ENCODE measurements at regions not wholly inside any gene's neighbourhood (a gene's known extent, or its start where the extent isn't known, plus 50 kb on each side); places are given as distances from the start of the nearest gene placed in this dataset.

DNA sequence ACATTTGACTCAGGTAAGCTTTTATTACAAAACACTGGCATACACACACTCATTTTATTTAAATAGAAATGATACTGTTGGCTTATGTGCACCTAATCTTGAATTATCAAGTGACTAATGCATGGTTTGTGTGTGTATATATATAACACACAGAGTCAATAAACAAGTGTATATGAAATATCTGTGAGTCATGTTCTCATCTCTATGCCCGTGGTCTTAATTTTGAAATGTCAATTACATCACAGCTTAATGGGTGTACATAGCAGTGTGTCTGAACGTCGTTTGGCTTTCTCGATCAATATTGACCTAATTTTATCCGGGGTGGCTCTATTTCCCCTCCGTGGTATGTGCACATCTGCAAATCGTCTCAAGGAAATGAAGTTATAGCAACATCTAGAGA, 104.0 kb upstream of the ZFP64 start:
- no peaks in the 10 kb centered on the region for H3K36me3 ChIP-seq (ENCODE audit: insufficient read depth, low read length)
- DNase-seq (ENCODE audit: insufficient read length, low spot score, missing footprints) = no peak
- no peaks in the 10 kb centered on the region for H3K9me3 ChIP-seq (ENCODE audit: low read depth, low read length)
- no peaks in the 10 kb centered on the region for H3K79me2 ChIP-seq (ENCODE audit: insufficient read depth, low read length)
- no peaks in the 10 kb centered on the region for H3K27me3 ChIP-seq (ENCODE audit: insufficient read depth, low read length)
- TF ChIP-seq, protein P1, sequence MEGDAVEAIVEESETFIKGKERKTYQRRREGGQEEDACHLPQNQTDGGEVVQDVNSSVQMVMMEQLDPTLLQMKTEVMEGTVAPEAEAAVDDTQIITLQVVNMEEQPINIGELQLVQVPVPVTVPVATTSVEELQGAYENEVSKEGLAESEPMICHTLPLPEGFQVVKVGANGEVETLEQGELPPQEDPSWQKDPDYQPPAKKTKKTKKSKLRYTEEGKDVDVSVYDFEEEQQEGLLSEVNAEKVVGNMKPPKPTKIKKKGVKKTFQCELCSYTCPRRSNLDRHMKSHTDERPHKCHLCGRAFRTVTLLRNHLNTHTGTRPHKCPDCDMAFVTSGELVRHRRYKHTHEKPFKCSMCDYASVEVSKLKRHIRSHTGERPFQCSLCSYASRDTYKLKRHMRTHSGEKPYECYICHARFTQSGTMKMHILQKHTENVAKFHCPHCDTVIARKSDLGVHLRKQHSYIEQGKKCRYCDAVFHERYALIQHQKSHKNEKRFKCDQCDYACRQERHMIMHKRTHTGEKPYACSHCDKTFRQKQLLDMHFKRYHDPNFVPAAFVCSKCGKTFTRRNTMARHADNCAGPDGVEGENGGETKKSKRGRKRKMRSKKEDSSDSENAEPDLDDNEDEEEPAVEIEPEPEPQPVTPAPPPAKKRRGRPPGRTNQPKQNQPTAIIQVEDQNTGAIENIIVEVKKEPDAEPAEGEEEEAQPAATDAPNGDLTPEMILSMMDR (IDR thresholded peaks at IDR 0.05; ENCODE audit: extremely low read depth, low read depth, low read length) = no peak
- no peak overlapping the region for H3K4me3 ChIP-seq (ENCODE audit: insufficient read depth, low read length)
- H3K27ac ChIP-seq (ENCODE audit: low read depth, low read length) = no peak overlapping the region
- H3K4me2 ChIP-seq (ENCODE audit: insufficient read depth, low read length) = no peak overlapping the region
- no peaks in the 10 kb centered on the region for H4K20me1 ChIP-seq (ENCODE audit: insufficient read depth, low read length)
- H2AFZ ChIP-seq (ENCODE audit: low read length) = no peak overlapping the region
- no peaks in the 10 kb centered on the region for H3K4me1 ChIP-seq (ENCODE audit: insufficient read depth, low read length)

DNA sequence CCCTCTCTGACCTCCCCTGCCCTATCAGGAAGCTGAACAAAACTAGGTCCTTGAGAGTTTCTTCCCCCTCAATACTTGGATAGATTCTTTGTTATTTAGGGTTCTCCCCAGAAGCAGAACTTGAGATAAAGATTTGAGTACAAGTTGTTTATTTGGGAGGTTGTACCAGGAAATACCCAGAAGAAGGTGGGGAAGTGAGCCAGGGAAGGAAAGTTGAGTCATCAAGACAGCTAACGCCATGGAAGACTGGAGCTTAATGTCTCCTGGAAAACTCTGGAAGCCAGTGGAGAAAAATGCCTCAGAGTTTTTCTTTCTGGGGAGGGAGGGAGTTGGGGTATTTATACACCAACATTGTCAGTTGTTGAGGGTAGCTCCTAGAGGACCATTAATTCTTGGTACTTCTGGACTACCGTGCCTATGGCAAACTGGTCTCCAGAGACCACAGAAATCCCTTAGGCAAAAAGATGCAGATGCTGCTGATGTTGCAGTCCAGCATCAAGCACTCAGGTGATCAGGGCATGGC, 102.6 kb upstream of the ZFP64 start:
- H3K4me3 ChIP-seq (ENCODE audit: insufficient read depth, low read length) = no peak overlapping the region
- DNase-seq (ENCODE audit: insufficient read length, low spot score, missing footprints) = no peak
- H3K4me2 ChIP-seq (ENCODE audit: insufficient read depth, low read length) = no peak overlapping the region
- no peak overlapping the region for H3K27ac ChIP-seq (ENCODE audit: low read depth, low read length)
- no peaks in the 10 kb centered on the region for H3K9me3 ChIP-seq (ENCODE audit: low read depth, low read length)
- H3K79me2 ChIP-seq (ENCODE audit: insufficient read depth, low read length) = no peaks in the 10 kb centered on the region
- H2AFZ ChIP-seq (ENCODE audit: low read length) = no peak overlapping the region
- H3K4me1 ChIP-seq (ENCODE audit: insufficient read depth, low read length) = no peaks in the 10 kb centered on the region
- no peaks in the 10 kb centered on the region for H4K20me1 ChIP-seq (ENCODE audit: insufficient read depth, low read length)
- H3K27me3 ChIP-seq (ENCODE audit: insufficient read depth, low read length) = no peaks in the 10 kb centered on the region
- TF ChIP-seq, protein P1 (IDR thresholded peaks at IDR 0.05; ENCODE audit: extremely low read depth, low read depth, low read length) = no peak
- no peaks in the 10 kb centered on the region for H3K36me3 ChIP-seq (ENCODE audit: insufficient read depth, low read length)

DNA sequence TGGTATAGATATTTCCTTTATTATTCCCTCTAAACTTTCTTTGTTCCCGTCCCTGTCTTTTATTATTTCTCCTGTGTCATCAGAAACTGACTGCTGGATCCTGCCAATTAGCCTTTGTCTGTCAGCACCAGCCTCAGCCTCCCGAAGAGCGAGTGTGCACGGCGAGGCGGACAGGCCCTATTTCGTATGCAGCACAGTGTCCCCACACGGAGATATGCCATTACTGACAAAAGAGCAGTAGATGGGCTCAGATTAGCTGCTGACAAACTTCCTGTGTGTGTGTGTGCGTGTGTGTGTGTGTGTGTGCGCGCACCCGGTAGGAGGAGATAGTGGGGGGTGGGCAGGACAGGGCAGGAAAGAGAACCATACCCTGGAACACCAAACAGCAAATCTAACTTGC, 99.5 kb upstream of the ZFP64 start:
- Histone ChIP-seq H2AFZ (ENCODE audit: low read length) (no peak overlapping the region), H3K36me3 (ENCODE audit: insufficient read depth, low read length) (no peaks in the 10 kb centered on the region), H3K27me3 (ENCODE audit: insufficient read depth, low read length) (no peaks in the 10 kb centered on the region), H3K4me3 (ENCODE audit: insufficient read depth, low read length) (no peak overlapping the region), H3K27ac (ENCODE audit: low read depth, low read length) (no peak overlapping the region), H3K4me1 (ENCODE audit: insufficient read depth, low read length) (no peaks in the 10 kb centered on the region), H3K79me2 (ENCODE audit: insufficient read depth, low read length) (no peaks in the 10 kb centered on the region), H3K9me3 (ENCODE audit: low read depth, low read length) (no peaks in the 10 kb centered on the region), H3K4me2 (ENCODE audit: insufficient read depth, low read length) (no peak overlapping the region), H4K20me1 (ENCODE audit: insufficient read depth, low read length) (no peaks in the 10 kb centered on the region)
- no peak for DNase-seq (ENCODE audit: insufficient read length, low spot score, missing footprints)
- TF ChIP-seq, protein P1 (IDR thresholded peaks at IDR 0.05; ENCODE audit: extremely low read depth, low read depth, low read length) = no peak

DNA sequence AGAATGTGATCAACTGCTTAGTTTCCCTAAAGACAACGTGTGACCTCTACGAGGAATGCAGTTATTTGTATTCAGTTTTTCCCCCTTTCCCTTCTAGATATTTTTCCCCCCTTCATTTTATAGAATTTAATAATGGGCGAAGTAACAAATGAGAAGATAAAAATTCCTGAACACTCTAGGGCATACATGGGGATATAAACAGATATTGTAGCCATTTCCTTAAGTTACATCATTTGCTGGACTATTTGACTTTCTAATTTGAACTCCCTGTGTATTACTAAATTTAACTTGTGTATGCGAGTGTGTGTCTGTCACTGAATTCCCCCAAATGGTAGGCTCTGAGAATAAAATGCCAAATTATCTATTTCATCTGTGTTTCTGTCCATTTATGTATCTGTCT, 99.0 kb upstream of the ZFP64 start:
- no peak overlapping the region for H2AFZ ChIP-seq (ENCODE audit: low read length)
- H3K4me1 ChIP-seq (ENCODE audit: insufficient read depth, low read length) = no peaks in the 10 kb centered on the region
- no peaks in the 10 kb centered on the region for H4K20me1 ChIP-seq (ENCODE audit: insufficient read depth, low read length)
- no peak for DNase-seq (ENCODE audit: insufficient read length, low spot score, missing footprints)
- no peak overlapping the region for H3K4me3 ChIP-seq (ENCODE audit: insufficient read depth, low read length)
- no peaks in the 10 kb centered on the region for H3K9me3 ChIP-seq (ENCODE audit: low read depth, low read length)
- H3K36me3 ChIP-seq (ENCODE audit: insufficient read depth, low read length) = no peaks in the 10 kb centered on the region
- H3K27me3 ChIP-seq (ENCODE audit: insufficient read depth, low read length) = no peaks in the 10 kb centered on the region
- H3K4me2 ChIP-seq (ENCODE audit: insufficient read depth, low read length) = no peak overlapping the region
- H3K79me2 ChIP-seq (ENCODE audit: insufficient read depth, low read length) = no peaks in the 10 kb centered on the region
- TF ChIP-seq, protein P1 (IDR thresholded peaks at IDR 0.05; ENCODE audit: extremely low read depth, low read depth, low read length) = no peak
- H3K27ac ChIP-seq (ENCODE audit: low read depth, low read length) = no peak overlapping the region

Measured in osteoblast (primary cell).